RWPE1 (cell line): ENCODE measurements at regions not wholly inside any gene's neighbourhood (a gene's known extent, or its start where the extent isn't known, plus 50 kb on each side); places are given as distances from the start of the nearest gene placed in this dataset.

Experiments
- CTCF ChIA-PET: fragments of 350-600 bp; sonication (Branson Sonifier 250); formaldehyde crosslinking; extraction: SDS; loops from one replicate; lab custom pipeline; 2021; lab: Yijun Ruan, JAX
- POLR2A ChIA-PET: fragments of 400-600 bp; formaldehyde crosslinking; extraction: SDS; loops from one replicate; lab custom pipeline; 2020; ENCODE audit warnings: antibody characterized with exemption; ENCODE audit not compliant: low non-redundant PET; lab: Yijun Ruan, JAX
- DNase-seq: peaks from one replicate; pipeline ENCODE4 v3.0.0; 2012; ENCODE audit warnings: low spot score
- H3K27ac ChIP-seq: fragments of 450-650 bp; 2 replicates; pipeline ENCODE4 v1.5.1; 2017
- TF ChIP-seq, protein P1 (sequence below): fragments of 450-650 bp; conservative IDR thresholded peaks from 2 replicates; pipeline ENCODE4 v1.5.1; 2017; ENCODE audit warnings: low read depth, mild to moderate bottlenecking

DNA sequence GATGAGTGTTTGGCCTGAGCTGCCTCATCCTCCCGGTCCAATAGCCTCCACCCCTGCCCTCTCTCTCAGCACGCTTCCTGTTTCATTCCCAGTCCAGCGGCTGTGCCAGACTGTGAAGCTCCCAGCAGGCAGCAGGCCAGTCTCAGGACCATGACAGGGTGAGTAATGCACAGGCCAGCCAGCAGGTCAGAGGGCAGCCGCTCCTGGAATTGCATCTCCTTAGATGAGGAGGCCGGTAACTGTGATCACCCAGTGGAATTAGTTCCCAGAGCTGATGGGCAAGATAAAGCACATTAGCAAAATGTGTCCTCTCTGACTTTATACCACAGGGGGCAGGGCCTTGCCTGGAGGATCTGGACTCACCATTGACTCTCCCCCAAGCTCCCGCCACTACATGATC lies 251.2 kb downstream of the ETS1 start:
- H3K27ac ChIP-seq = no peak overlapping the region
- ChIA-PET CTCF (interaction anchor here (0.6 kb wide), 1 partner anchor 29 kb away, joined by 3 read pairs; no protein-coding TSS in a partner anchor), POLR2A (no interaction called here)
- TF ChIP-seq, protein P1, sequence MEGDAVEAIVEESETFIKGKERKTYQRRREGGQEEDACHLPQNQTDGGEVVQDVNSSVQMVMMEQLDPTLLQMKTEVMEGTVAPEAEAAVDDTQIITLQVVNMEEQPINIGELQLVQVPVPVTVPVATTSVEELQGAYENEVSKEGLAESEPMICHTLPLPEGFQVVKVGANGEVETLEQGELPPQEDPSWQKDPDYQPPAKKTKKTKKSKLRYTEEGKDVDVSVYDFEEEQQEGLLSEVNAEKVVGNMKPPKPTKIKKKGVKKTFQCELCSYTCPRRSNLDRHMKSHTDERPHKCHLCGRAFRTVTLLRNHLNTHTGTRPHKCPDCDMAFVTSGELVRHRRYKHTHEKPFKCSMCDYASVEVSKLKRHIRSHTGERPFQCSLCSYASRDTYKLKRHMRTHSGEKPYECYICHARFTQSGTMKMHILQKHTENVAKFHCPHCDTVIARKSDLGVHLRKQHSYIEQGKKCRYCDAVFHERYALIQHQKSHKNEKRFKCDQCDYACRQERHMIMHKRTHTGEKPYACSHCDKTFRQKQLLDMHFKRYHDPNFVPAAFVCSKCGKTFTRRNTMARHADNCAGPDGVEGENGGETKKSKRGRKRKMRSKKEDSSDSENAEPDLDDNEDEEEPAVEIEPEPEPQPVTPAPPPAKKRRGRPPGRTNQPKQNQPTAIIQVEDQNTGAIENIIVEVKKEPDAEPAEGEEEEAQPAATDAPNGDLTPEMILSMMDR = no peak
- DNase-seq = no peak

DNA sequence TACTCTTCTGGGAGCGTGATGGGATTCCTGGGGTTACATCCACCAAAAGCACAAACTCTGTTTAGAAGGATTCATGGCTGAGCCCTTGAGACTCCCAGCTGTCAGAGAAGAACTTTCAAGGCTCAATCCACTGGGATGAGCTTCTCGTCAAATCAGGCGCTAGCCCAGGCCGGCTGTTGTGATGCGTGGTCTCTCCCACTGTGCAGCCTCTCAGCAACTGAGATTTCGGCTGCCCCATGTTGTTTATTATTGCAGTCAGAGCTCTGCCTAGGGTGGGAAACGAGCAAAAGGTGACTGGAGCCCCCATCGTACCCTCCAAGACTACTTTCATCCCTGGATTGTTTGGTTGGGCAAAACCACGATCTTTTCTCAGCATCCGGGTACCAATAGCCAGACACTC lies 251.6 kb downstream of the ETS1 start:
- TF ChIP-seq, protein P1 = no peak
- DNase-seq = no peak

DNA sequence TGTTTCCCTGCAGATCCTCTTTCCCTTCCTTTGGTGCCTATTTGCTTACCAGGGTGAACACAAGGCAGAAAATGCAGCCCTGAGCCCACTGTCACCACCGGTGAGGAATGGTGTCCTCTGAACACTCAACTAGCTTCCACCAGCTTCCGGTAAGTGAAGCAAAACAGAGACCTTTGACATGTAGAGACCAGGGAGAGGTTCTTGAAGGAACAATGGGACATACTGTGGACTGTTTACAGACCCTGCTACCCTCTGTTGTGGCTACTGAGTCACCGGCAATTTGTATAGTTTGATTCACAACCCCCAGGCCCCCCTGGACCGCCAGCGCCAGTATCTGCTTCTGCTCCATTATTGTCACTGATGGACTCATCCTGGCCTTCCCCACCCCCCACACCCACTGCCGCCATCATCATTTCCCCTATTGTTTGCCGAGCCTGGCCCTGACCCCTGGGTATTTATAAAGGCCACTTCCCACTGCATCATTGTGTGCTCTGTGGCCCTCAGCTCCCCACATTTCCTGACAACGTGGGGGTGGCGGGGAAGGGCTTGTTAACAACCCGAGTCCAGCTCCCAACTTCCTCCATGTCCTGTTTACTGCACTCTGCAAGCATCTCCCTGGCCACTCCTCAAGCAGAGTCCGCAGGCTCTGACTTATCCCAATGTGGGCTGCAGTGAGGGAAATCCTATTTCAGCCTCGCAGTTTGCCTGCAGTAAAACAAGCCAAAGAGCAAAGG lies 252.9 kb downstream of the ETS1 start:
- POLR2A ChIA-PET = no interaction called here
- CTCF ChIA-PET = interaction anchor here (0.6 to 1.0 kb wide), 4 partner anchors 11 to 295 kb away, joined by 3 read pairs; no protein-coding TSS in a partner anchor
- DNase-seq = no peak
- TF ChIP-seq, protein P1 = no peak
- H3K27ac ChIP-seq = no peak overlapping the region

More for the DNA sequence above, 251.6 kb downstream of the ETS1 start:
- ChIA-PET CTCF (interaction anchor here (0.7 to 1.0 kb wide), 2 partner anchors 45 to 445 kb away, joined by 3 read pairs; no protein-coding TSS in a partner anchor), POLR2A (no interaction called here)
- no peak overlapping the region for H3K27ac ChIP-seq

DNA sequence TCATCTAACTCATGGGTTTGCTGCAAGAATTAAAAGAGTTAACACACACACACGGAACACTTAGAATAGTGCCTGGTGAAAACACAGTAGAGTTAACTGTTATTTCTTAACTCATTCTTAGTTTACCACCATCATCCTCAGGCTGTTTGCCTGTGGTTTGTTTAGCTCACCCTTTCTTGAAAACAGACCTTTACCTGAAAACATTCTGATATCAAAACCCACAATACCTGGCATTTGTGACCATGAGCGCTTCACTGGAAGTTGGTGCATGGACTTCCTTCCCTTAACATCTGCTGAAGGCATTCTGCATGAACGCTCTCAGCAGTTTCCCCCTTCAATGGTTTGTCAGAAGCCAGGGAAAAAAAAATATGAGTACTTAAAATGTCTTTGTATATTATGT lies 256.0 kb downstream of the ETS1 start:
- H3K27ac ChIP-seq = no peak overlapping the region
- TF ChIP-seq, protein P1 = no peak
- no peak for DNase-seq
- CTCF ChIA-PET = no interaction called here
- POLR2A ChIA-PET = no interaction called here

DNA sequence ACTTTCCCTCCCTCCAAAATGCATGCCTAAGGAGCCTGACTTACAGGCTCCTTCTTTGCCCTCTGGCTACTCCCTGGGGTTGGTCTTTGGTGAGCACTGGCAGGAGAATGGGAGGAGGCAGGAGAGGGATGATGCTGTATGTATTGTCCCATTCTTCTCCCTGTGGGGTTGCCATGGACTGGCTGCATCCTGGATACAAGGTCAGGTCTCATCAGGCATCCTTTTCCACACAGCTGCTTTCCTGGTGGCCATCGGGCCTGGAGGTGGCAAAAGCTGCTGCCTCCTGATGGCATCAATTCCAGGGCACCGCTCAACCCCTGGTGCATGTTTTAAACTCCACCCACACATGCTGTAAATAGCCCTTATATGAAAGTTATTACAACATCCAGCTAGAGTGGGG lies 257.2 kb downstream of the ETS1 start:
- CTCF ChIA-PET = no interaction called here

DNA sequence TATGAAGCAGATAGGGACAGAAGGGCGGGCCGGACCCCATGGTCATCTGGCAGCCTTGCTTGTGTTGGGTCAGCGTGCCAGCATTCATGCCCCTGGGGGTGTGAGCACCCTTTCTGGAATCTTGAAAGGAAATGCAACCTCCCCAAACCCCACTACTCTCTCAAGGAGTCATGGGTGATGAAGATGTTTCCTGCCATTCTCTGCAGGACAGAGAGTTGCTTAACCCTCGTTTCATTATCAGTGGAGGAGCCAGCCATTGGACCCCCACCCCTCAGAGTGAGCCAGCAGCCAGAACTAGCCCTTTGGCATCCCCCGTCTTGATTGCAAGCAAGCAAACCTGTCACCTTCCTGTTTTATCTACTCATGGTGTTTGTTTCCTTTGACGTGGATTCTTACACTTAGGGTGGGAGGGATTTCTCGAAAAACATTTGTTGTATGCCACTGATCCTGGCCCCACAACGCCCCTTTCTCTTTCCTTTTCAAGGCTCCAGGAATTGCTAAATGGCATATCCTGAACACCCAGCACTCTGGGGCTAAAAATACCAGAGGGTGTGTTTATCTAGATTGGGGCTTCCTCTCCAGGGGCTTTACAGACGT lies 258.3 kb downstream of the ETS1 start:
- no peak overlapping the region for H3K27ac ChIP-seq
- no peak for DNase-seq
- ChIA-PET POLR2A (no interaction called here), CTCF (no interaction called here)
- TF ChIP-seq, protein P1 = no peak

More for the DNA sequence above, 257.2 kb downstream of the ETS1 start:
- TF ChIP-seq, protein P1 = no peak
- no peak for DNase-seq
- POLR2A ChIA-PET = no interaction called here
- no peak overlapping the region for H3K27ac ChIP-seq
